Stimulated activated CD4-positive, alpha-beta T cell treated with anti-CD3 and anti-CD28 coated beads, Interleukin-12 subunit alpha, Interleukin-12 subunit beta, amount 100 ng/mL, for 4 hours (primary cell): ENCODE measurements at regions not wholly inside any gene's neighbourhood (a gene's known extent, or its start where the extent isn't known, plus 50 kb on each side); places are given as distances from the start of the nearest gene placed in this dataset.
"Not testable (repeated sequence)": the region's sequence is repeated elsewhere in the genome, so short reads cannot be mapped to it uniquely, and the experiment has no call there.

Source experiments
- DNase-seq: peaks from one replicate; pipeline ENCODE4 v3.0.0-alpha.2; 2020

DNA sequence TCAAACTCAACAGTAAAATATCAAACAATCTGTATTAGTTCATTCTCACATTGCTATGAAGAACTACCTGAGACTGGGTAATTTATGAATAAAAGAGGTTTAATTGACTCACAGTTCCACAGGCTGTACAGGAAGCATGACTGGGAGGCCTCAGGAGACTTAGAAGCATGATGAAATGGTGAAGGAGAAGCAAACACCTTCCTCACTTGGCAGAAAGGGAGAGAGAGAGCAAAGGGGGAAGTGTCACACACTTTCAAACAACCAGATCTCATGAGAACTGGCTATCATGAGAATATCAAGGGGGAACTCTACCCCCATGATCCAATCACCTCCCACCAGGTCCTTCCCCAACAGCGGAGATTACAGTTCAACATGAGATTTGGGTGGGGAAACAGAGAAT lies 198.5 kb upstream of the CRIM1 start:
- not testable (repeated sequence) for DNase-seq

DNA sequence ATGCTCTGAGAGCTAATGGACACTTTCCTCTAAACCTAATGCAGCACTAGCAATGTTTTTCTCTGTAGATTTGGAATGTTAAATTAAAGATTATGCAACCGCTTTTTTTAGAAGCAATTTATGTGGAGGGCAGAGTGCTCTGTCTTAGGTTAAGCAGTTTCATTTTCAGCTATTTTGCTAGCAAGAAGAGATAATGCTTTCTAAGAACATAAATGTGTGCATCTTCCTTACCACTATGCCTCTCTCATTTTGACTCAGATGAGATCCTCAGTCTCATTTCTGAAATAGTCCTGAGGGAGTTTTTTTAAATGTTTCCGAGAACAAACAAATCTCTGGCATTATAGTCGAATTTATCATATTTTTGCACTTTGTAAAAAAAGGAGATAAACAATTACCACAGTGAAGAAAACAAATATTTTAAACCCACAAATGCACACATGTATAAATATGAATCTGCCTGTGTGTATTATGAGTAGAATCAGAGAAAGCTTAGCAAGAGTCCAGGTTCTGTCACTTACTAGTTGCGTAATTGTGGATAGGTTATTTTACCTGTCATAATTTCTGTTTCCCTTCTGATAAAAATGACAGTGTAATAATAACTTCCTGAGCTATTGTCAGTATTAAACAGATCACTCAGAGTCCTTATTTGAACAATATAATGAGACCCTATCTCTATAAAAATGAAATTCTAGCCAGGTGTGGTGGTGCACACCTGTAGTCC lies 207.7 kb upstream of the CRIM1 start:
- no peak for DNase-seq

DNA sequence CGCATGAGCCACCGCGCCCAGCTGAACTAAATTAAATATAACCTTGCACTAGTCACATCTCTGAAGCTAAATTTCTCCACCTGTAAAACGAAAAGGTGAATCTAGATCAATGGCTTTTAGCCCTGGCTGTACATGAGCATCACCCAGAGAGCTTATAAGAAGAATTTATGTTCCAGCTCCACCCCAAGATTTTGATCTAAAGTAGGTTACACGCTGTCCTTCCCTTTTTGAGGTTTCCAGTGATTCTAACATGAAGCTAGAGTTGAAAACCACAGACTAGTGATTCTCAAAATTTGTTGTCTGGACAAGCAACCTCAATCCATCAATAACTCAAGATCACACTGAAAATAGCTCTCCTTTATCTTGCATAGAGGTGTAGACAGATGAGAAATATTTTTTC lies 208.8 kb upstream of the CRIM1 start:
- DNase-seq = no peak

DNA sequence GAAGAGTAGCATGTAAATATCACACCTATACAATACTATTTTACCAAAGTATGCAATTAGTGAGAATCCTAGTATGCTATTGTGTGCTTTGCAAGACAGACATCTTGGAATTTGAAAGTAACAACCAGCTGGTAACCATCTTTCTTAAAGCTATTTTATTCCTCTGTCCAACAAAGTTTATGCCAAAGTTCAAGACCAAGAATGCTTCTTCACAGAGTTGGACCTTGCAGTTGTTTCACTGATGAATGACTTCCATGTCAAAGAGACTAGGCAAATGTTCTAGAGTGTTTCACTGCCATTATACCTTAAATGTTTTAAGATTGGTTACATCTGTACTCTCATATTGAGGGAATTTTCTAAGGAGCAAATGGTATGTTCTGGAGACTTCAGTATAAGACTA lies 215.2 kb upstream of the CRIM1 start:
- DNase-seq = no peak

DNA sequence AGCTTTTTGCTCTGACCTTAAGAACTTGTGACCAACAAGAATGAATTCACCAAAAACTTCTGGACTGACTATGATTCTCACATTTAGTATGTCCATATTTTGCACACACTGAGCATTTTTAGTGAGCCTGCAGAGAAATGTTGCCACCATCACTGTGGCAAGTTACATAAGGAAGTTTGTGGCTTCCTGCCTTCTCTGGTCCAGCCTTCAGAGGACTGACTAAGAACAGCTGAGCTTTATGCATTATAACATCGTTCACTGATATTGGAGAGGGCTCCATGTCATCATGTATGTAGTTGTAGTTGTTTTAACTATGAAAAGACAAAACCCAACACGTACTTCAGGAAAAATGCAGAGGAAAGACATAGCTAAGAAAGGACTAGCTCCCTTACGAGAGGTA lies 218.0 kb upstream of the CRIM1 start:
- DNase-seq = no peak

DNA sequence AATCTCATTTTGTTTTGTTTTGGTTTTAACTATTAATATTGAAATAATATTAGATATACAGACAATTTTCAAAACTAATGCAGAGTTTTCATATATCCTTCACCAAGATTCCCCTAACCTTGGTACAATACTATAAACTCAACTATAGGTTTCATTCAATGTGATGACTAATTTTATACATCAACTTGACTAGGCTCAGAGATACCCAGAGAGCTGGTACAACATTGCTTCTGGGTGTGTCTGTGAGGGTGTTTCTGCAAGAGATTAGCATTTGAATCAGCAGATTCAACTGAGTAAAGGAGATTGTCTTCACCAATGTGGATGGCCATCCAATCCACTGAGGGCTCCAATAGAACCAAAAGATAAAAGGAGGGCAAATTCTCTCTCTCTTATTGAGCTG lies 221.3 kb upstream of the CRIM1 start:
- DNase-seq = no peak

DNA sequence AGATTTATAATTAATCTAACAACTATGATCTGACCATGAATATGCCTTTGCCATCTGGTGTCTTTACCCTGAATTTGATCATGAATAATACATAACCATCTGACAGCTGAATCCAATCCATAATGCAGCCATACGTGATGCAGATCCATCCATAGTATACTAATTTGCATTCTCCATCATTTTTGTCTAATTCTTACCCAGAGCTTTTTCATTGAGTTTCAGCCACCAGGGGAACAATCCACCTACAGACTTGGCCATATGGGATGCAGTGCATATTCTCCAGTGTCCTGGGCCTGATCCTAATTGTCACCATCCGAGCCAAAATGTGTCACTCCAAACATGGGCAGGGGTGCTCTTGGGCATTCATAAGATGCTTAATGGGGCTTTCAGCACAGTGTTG lies 227.2 kb upstream of the CRIM1 start:
- no peak for DNase-seq

DNA sequence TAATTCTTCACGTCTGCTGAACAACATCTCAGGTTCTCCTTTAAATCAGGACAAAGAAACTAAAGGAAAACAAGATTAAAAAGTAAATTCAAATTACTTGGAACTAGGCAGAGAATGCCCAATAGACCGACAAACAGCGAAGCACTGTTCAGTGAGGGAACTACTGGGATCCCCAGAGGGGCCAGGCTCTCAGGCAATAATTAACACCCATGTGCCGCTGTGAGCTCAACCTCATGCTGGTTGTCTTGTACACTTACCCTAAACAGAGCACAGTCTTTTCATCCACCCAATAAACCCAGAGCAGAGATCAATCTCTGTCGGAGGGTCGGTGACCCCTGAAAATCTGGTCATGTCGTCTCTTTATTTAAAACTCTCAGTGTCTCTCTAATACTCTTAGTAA lies 229.9 kb upstream of the CRIM1 start:
- no peak for DNase-seq

DNA sequence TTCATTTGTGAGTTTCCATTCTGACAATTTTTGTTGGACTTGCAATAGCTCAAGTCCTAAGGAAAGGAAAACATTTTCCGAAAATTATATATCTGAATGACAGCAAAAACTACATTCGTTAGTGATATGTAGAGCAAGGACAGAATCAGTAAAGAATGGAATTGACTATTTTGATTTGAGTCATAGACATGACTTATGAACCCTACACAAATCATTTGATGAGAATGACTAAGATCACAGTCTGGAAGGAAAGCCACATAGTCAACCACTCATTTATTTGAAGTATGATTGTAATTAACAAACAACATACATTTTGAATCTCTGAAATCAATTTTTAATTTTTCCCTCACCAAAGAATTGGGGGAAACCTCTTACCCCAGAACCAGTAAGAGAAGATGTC lies 231.6 kb upstream of the CRIM1 start:
- DNase-seq = no peak

DNA sequence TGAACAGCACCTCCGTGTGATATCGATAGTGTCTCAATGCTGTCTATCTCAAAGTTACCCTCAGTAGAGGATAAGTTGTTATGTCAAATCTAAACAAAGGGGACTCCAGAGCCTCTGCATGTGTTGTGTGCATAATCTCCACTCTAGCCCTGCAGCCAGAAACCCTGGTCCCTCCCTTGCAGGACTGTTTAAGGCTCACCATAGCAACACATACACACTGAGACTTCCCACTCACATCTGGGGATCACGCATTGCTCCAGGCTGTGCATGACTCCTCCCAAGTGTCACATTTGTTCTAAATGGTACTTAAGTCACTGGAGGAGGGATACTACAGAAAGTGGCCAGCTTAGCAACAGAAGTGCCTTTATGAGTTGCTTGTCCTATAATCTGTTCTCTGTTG lies 258.6 kb upstream of the CRIM1 start:
- DNase-seq = no peak

DNA sequence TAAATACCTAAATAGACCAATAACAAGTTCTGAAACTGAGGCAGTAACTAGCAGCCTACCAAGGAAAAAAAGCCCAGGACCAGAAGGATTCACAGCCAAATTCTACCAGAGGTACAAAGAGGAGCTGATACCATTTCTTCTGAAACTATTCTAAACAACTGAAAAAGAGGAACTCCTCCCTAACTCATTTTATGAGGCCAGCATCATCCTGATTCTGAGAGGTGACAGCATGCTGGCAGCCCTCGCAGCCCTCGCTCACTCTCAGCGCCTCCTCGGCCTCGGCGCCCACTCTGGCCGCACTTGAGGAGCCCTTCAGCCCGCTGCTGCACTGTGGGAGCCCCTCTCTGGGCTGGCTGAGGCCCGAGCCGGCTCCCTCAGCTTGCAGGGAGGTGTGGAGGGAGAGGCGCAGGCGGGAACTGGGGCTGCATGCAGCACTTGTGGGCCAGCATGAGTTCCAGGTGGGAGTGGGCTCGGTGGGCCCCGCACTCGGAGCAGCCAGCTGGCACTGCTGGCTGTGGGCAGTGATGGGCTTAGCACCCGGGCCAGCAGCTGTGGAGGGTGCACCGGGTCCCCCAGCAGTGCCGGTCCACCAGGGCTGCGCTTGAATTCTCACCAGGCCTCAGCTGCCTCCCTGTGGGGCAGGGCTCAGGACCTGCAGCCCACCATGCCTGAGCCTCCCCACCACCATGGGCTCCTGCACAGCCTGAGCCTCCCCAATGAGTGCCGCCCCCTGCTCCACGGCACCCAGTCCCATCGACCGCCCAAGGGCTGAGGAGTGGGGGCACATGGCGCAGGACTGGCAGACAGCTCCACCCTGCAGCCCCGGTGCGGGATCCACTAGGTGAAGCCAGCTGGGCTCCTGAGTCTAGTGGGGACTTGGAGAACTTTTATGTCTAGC lies 263.5 kb upstream of the CRIM1 start:
- not testable (repeated sequence) for DNase-seq

DNA sequence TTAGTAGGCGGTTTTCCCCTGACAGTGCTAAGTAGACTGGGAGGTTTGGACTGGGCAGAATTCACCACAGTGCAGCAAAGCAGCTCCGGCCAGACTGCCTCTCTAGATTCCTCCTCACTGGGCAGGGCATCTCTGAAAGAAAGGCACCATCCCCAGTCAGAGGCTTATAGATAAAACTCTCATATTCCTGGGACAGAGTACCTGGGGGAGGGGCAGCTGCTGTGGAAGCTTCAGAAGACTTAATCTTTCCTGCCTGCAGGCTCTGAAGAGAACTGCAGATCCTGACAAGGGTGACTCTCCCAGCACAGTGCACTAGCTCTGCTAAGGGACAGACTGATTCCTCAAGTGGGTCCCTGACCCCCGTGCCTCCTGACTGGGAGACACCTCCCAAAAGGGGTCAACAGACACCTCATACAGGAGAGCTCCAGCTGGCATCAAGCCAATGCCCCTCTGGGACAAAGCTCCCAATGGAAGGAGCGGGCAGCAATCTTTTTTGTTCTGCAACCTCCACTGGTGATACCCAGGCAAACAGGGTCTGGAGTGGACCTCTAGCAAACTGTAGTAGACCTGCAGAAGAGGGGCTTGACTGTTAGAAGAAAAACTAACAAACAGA lies 266.8 kb upstream of the CRIM1 start:
- no peak for DNase-seq

DNA sequence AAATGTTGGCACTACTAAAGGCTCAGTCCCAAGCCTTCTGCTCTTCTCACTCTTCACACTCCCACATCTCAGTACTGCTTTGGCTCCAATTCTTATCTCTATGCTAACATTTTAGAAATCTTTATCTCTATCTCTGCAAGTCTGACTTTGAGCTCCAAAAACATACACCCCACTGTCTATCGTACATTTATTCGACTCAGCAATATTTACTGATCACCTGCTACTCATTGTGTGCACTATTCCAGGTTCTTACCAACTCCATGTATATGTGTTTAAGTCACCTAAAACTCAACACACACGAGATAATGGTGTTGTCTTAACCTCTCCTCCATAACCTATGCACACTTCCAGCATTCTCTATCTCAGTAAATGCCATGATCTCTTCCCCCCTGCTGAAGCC lies 268.2 kb upstream of the CRIM1 start:
- DNase-seq = no peak

DNA sequence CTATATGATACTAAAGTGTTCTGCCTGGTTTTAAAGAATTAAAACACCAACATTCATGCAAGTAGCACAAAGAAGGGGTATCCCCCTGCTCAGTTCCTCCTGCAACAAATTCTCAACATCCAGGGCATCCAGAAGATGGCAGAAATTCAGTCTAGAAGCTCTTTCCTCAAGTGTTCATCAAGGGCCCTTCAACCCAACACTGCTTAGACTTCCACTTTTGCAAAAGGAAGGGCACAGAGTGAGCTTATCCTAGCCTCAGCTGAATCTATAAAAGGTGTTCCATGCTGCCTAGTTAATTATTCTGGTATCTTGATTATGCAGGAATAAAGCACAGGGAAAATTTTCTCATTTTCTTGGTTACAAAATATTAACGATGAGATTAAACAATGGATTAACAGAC lies 275.8 kb upstream of the CRIM1 start:
- DNase-seq = no peak

DNA sequence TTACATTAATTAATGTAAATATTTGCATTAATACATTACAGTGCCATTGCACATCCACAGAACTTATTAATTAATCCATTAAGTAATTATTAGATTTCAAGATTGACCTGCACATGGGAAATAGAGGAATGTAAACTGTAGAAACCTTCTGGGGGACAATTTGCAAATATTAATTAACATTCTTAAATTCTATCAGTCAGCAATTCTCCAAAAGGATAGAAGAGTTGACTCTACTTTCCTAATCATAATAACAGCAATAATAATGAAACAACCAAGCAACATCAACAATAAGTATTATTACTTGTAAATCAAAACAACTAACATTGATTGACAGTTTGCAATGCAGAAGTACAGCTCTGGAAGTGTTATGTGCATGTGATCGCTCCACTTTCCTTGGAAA lies 281.6 kb upstream of the CRIM1 start:
- no peak for DNase-seq

DNA sequence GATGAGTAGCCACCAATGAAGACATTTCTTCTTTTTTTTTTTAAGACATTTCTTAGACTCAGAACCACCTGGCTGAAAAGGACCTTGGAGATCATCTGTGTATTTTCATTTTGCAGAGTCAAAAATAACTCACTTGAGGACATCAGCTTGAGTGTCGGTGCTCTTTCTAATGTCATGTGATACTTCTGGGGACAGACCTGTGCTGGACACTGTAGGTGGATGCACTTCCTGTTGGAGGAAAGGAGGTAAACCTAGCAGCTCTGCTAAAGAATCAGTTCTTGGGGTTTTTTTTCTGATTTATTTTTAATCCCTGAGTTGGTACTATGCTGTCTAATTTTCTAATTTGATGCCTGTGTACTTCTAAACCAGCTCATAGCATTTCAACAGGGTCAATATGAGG lies 283.9 kb upstream of the CRIM1 start:
- no peak for DNase-seq

DNA sequence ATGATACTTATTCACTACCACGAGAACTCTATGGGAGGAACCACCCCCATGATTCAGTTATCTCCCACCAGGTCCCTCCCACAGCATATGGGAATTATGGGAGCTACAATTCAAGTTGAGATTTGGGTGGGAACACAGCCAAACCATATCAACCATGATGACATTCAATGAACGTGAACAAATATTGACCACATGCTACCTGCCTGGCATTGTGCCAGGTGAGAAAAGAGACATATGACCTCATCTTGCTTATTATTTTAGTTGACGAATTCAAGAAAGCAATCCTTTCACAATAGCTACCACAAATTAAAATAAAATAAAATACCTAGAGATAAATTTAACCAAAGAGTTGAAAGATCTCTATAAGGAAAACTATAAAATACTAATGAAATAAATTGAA lies 286.5 kb upstream of the CRIM1 start:
- DNase-seq = no peak

DNA sequence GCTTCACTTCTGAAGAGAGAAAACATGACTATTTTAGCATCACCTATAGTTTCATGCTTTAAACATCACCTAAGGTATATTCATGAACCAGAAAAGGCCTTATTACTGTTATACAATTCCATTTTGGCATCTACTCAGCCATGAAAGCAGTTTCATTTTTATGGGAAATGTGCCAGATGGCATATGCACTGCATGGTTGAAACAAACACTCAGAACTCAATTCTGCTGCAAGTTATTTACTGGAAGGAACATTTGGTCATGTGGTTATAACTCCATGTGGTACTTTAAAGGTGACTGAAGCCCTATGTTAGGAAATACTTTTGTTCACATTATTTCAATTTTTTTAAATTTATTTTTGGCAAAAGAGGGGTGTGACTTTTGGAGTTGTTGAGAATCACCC lies 287.5 kb upstream of the CRIM1 start:
- DNase-seq = no peak

DNA sequence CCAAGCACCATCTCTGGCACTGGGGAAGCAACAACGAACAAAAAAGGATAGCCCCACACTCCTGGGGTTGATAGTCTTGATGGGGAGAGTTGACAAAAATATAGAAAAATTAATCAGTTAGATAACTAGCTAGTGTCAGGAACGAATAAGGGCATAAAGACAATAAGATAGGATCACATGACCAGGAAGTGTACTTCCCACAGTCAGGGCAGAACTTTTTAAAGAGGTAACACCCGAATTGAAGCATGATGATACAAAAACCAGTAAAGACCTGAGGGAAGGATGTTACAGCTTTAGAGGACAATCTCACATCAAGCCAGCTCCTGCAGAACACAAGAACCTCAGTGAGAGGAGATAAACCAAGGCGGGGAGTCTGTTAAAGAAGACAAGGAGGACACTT lies 295.4 kb upstream of the CRIM1 start:
- no peak for DNase-seq

DNA sequence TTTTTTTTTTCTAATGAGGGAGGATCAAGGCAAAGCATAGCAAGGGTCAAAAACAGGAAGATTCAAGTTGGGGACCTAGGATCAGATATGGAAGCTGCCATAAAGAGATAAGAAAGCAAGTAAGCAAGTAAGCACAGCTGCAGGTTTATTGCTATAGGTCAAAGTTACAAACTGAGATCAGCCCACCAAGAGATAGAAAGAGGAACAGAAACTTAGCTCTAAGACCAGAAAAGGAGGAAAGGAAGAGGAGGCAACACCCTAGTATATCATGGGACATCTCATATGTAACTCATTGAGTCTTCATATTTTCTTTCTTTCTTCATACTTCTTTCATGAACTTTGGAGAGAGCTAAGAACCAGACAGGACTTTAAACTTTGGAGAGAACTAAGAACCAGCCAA lies 295.9 kb upstream of the CRIM1 start:
- no peak for DNase-seq

DNA sequence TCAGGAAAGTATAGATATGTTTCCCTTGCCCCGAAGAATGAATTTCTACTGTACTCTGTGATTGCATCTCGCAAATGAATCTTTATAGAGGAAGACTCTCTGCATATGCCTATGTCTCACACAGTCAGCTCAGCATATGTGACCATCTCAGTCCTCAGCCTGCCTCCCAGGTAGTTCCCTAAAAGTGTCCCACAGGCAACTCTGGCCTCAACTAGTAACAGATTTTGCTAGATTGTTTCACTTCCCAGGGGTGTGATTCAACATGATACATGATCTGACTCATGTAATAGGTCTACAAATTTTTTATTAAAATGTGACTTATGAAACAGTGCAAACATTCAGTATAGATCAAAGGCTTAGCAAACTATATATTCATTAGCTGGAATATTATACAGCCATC lies 296.6 kb upstream of the CRIM1 start:
- DNase-seq = no peak

DNA sequence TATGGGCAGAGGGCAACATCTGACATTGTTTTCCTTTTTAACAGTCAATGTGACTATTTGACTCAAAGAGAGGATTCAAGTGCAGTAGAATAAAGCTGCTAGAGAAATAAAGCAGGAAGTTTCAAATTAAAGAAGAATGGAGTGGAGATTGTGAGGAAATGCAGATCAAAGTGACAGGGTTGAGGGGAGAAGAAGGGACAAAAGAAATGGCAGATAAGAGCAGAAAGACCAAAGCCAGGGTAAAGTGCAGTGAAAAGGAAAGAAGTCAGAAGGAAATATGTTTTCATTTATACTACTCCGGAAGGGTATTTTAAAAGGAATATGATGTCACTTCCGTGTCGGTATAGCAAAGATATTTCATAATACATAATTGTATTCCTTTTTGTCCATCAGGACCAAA lies 297.5 kb upstream of the CRIM1 start:
- no peak for DNase-seq

DNA sequence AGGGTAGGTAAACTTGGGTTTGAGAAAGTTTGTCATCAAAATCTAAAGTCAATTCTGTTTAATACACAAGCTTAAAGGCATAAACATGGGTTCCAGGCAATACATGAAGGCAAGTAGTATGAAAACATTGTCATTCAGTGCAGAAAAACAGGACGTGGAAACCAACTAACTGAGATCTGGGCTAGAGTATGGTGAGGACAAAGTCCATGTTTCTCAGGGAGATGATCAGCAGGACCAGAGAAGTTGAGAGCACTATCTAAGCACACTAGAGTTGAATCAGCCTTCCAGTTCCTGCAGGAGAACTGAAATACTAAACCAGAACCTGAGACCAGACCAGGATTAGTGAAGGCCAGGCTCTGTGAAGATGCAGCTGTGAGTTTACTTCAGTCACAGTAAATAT lies 302.8 kb upstream of the CRIM1 start:
- no peak for DNase-seq

DNA sequence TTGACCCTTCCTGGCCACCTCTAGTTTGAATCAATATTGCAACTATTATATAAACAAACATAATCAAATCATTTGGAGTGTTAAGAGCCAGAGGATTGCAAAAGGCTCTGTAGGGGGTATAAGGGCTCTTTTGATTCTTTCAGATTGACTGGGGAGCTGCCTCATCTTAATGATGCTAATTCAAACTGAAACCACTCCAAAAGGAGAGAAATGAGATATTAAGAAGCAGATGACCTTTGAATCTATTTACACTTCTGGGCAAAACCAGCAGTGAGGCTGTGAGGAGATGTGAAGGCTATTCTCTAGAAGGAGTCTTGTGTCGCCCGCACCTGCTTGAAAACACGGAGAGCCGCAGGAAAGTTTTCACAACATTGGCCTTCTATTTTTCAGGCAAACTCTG lies 311.2 kb upstream of the CRIM1 start:
- no peak for DNase-seq
